Transverse colon (tissue), 3 donors: ENCODE measurements at regions not wholly inside any gene's neighbourhood (a gene's known extent, or its start where the extent isn't known, plus 50 kb on each side); places are given as distances from the start of the nearest gene placed in this dataset.

Experiments used
- EP300 ChIP-seq: sonication (generic); formaldehyde crosslinking; IDR thresholded peaks from one replicate; pipeline ENCODE4 v1.6.1; 2017; ENCODE audit warnings: antibody characterized with exemption, low read depth
- POLR2A ChIP-seq: fragments of 450-650 bp; IDR thresholded peaks from one replicate; pipeline ENCODE4 v1.6.1; 2016; ENCODE audit warnings: antibody characterized with exemption, mild to moderate bottlenecking, moderate library complexity
- TF ChIP-seq, protein P1 (sequence below), 5 experiments: fragments of 200-600 bp in 3 of 5; fragments of 450-650 bp in 2 of 5; sonication (generic) in 3 of 5; IDR thresholded peaks; 1 replicate in 2 of 5; 2 replicates in 3 of 5; pipeline ENCODE4 v1.5.1; 2016 to 2017; ENCODE audit warnings: antibody characterized with exemption in 5 of 5, inconsistent platforms in 3 of 5, mild to moderate bottlenecking in 2 of 5, moderate library complexity in 1 of 5

DNA sequence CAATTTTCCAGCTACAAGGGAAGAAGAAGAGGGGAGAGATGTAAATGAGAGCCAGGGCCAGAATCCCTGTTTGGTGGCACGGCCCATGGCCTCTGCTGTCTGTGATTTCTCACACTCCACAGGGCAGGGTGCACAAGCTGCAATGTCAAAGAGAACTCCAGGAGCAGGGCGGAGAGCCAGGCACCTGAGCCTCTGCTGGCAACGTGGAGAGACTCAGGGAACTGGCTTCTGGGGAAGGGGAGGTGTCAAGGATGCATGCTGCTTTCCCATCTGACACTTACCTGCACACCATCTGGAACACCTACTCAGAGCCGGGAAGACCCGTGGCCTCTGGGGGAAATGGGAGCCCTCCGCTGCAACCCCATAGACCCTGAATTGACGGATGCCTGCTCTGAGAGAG is 507.5 kb upstream of the NR2F2 start:
- TF ChIP-seq POLR2A = no peak
- TF ChIP-seq, protein P1, sequence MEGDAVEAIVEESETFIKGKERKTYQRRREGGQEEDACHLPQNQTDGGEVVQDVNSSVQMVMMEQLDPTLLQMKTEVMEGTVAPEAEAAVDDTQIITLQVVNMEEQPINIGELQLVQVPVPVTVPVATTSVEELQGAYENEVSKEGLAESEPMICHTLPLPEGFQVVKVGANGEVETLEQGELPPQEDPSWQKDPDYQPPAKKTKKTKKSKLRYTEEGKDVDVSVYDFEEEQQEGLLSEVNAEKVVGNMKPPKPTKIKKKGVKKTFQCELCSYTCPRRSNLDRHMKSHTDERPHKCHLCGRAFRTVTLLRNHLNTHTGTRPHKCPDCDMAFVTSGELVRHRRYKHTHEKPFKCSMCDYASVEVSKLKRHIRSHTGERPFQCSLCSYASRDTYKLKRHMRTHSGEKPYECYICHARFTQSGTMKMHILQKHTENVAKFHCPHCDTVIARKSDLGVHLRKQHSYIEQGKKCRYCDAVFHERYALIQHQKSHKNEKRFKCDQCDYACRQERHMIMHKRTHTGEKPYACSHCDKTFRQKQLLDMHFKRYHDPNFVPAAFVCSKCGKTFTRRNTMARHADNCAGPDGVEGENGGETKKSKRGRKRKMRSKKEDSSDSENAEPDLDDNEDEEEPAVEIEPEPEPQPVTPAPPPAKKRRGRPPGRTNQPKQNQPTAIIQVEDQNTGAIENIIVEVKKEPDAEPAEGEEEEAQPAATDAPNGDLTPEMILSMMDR (IDR thresholded peaks at IDR 0.05) = no peak
- no peak for TF ChIP-seq EP300
